ENCODE measurements at regions not wholly inside any gene's neighbourhood (a gene's known extent, or its start where the extent isn't known, plus 50 kb on each side); places are given as distances from the start of the nearest gene placed in this dataset.
"Not testable (repeated sequence)": the region's sequence is repeated elsewhere in the genome, so short reads cannot be mapped to it uniquely, and the experiment has no call there.

DNA sequence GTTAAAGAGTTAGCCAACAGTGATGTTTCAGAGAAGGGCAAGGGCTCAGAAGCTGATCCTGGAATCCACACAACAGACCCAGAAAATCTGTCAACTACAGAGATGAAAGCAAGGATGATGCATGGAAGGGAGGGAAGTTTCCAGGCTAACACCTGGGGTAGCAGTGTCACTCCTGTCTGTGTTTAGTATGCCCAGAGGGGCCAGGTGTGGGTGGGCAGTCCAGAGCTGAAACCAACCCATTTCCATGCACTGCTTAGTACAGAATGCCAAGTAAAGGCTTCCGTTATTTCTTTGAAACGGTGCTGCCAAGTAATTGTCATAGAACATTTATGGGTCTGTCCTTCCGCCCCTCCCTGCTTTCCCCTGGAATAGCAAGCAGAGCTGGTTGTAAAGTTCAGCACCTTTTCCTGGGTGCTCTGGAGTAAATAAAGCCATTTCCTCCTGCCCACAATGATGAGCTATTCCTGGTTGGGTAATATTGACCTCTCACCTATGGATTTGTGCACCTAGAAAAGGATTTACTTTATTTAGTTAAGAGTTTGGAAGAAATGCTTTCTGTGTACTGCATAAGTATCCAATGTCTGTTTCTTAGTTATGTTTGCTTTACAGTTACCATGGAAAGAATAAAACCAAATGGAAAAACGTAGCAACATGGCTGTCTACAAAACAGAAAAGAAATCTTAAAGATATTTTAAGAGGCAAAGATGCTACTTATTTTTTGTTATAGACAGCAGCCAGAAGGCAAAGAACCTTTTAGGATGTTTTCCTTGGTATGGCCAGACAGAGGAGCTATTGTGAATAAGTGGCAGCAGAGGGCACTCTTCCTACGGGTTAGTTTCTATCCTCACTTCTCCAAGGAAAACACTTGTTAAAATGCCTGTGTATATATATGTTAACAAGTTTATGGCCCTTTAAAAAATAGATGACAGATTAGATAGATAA is 71.7 kb downstream of the PRR15 start:
- TF ChIP-seq, protein P1, sequence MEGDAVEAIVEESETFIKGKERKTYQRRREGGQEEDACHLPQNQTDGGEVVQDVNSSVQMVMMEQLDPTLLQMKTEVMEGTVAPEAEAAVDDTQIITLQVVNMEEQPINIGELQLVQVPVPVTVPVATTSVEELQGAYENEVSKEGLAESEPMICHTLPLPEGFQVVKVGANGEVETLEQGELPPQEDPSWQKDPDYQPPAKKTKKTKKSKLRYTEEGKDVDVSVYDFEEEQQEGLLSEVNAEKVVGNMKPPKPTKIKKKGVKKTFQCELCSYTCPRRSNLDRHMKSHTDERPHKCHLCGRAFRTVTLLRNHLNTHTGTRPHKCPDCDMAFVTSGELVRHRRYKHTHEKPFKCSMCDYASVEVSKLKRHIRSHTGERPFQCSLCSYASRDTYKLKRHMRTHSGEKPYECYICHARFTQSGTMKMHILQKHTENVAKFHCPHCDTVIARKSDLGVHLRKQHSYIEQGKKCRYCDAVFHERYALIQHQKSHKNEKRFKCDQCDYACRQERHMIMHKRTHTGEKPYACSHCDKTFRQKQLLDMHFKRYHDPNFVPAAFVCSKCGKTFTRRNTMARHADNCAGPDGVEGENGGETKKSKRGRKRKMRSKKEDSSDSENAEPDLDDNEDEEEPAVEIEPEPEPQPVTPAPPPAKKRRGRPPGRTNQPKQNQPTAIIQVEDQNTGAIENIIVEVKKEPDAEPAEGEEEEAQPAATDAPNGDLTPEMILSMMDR (IDR thresholded peaks at IDR 0.05; ENCODE audit: low read depth, low read length, missing input control), result peak; percentile 48
- peak; percentile 83 for TF ChIP-seq RAD21 (IDR thresholded peaks at IDR 0.05)
- not testable (repeated sequence) for H3K9ac ChIP-seq (ENCODE audit: low read depth in 1 of 2, low read length in 2 of 2); DNase-seq (ENCODE audit: low spot score); H3K4me3 ChIP-seq (ENCODE audit: low read depth in 1 of 3, low read length in 3 of 3); H3K27ac ChIP-seq (ENCODE audit: low read depth in 1 of 2, low read length in 2 of 2); H3K9me3 ChIP-seq (ENCODE audit: control insufficient read depth in 4 of 4, low read length in 3 of 4); H3K36me3 ChIP-seq (ENCODE audit: control insufficient read depth in 4 of 4, insufficient read depth in 3 of 4, low read depth in 1 of 4, low read length in 3 of 4); H3K27me3 ChIP-seq (ENCODE audit: control insufficient read depth in 4 of 4, insufficient read depth in 4 of 4, low read length in 3 of 4); H3K4me1 ChIP-seq (ENCODE audit: control insufficient read depth in 4 of 4, insufficient read depth in 4 of 4, low read length in 3 of 4)
- WGBS, result 18% methylated on average over 5 of the region's 5 CpGs

DNA sequence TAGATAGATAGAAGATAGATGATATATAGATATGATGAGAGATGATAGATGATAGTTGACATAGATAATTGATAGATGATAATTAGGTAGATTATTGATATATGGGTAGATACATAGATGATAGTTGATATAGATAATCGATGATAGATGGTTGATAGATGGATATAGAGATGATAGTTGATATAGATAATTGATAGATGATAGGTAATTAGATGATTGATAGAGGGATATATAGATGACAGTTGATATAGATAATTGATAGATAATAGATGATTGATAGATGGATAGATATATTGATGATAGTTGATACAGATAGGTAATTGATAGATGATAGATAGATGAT is 72.3 kb downstream of the PRR15 start:
- Histone ChIP-seq H3K9ac (ENCODE audit: low read depth in 1 of 2, low read length in 2 of 2) (no peak overlapping the region), H3K4me3 (ENCODE audit: low read depth in 1 of 3, low read length in 3 of 3) (no peak overlapping the region), H3K27ac (ENCODE audit: low read depth in 1 of 2, low read length in 2 of 2) (no peak overlapping the region), H3K36me3 (ENCODE audit: control insufficient read depth in 4 of 4, insufficient read depth in 3 of 4, low read depth in 1 of 4, low read length in 3 of 4) (no peaks in the 10 kb centered on the region), H3K9me3 (ENCODE audit: control insufficient read depth in 4 of 4, low read length in 3 of 4) (no peaks in the 10 kb centered on the region), H3K4me1 (ENCODE audit: control insufficient read depth in 4 of 4, insufficient read depth in 4 of 4, low read length in 3 of 4) (no peaks in the 10 kb centered on the region), H3K27me3 (ENCODE audit: control insufficient read depth in 4 of 4, insufficient read depth in 4 of 4, low read length in 3 of 4) (no peaks in the 10 kb centered on the region)
- no peak for DNase-seq (ENCODE audit: low spot score)
- WGBS, result 62% methylated on average over 1 of the region's 1 CpG
- TF ChIP-seq SP1 (IDR thresholded peaks at IDR 0.05), result no peak
- no peak for TF ChIP-seq NR2F2 (IDR thresholded peaks at IDR 0.05)
- TF ChIP-seq, protein P2, sequence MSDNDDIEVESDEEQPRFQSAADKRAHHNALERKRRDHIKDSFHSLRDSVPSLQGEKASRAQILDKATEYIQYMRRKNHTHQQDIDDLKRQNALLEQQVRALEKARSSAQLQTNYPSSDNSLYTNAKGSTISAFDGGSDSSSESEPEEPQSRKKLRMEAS (IDR thresholded peaks at IDR 0.05), result no peak
- TF ChIP-seq, protein P3, sequence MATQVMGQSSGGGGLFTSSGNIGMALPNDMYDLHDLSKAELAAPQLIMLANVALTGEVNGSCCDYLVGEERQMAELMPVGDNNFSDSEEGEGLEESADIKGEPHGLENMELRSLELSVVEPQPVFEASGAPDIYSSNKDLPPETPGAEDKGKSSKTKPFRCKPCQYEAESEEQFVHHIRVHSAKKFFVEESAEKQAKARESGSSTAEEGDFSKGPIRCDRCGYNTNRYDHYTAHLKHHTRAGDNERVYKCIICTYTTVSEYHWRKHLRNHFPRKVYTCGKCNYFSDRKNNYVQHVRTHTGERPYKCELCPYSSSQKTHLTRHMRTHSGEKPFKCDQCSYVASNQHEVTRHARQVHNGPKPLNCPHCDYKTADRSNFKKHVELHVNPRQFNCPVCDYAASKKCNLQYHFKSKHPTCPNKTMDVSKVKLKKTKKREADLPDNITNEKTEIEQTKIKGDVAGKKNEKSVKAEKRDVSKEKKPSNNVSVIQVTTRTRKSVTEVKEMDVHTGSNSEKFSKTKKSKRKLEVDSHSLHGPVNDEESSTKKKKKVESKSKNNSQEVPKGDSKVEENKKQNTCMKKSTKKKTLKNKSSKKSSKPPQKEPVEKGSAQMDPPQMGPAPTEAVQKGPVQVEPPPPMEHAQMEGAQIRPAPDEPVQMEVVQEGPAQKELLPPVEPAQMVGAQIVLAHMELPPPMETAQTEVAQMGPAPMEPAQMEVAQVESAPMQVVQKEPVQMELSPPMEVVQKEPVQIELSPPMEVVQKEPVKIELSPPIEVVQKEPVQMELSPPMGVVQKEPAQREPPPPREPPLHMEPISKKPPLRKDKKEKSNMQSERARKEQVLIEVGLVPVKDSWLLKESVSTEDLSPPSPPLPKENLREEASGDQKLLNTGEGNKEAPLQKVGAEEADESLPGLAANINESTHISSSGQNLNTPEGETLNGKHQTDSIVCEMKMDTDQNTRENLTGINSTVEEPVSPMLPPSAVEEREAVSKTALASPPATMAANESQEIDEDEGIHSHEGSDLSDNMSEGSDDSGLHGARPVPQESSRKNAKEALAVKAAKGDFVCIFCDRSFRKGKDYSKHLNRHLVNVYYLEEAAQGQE (IDR thresholded peaks at IDR 0.05), result no peak
- TF ChIP-seq GABPA (IDR thresholded peaks at IDR 0.05 in 1 of 2, conservative IDR thresholded peaks at IDR 0.05 in 1 of 2), result no peak
- no peak for TF ChIP-seq RXRA (IDR thresholded peaks at IDR 0.05)
- no peak for TF ChIP-seq YY1 (IDR thresholded peaks at IDR 0.05)
- no peak for TF ChIP-seq TAF1 (conservative IDR thresholded peaks at IDR 0.05)
- TF ChIP-seq FOXA2 (IDR thresholded peaks at IDR 0.05), result no peak
- no peak for TF ChIP-seq RAD21 (IDR thresholded peaks at IDR 0.05)
- TF ChIP-seq, protein P4, sequence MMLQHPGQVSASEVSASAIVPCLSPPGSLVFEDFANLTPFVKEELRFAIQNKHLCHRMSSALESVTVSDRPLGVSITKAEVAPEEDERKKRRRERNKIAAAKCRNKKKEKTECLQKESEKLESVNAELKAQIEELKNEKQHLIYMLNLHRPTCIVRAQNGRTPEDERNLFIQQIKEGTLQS (IDR thresholded peaks at IDR 0.05), result no peak
- no peak for TF ChIP-seq EGR1 (IDR thresholded peaks at IDR 0.05; ENCODE audit: low read depth in 2 of 2)
- TF ChIP-seq FOXA1 (IDR thresholded peaks at IDR 0.05), result no peak
- TF ChIP-seq, protein P5, sequence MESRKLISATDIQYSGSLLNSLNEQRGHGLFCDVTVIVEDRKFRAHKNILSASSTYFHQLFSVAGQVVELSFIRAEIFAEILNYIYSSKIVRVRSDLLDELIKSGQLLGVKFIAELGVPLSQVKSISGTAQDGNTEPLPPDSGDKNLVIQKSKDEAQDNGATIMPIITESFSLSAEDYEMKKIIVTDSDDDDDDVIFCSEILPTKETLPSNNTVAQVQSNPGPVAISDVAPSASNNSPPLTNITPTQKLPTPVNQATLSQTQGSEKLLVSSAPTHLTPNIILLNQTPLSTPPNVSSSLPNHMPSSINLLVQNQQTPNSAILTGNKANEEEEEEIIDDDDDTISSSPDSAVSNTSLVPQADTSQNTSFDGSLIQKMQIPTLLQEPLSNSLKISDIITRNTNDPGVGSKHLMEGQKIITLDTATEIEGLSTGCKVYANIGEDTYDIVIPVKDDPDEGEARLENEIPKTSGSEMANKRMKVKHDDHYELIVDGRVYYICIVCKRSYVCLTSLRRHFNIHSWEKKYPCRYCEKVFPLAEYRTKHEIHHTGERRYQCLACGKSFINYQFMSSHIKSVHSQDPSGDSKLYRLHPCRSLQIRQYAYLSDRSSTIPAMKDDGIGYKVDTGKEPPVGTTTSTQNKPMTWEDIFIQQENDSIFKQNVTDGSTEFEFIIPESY (IDR thresholded peaks at IDR 0.05), result no peak
